HG02678 (cell line): ENCODE measurements at regions not wholly inside any gene's neighbourhood (a gene's known extent, or its start where the extent isn't known, plus 50 kb on each side); places are given as distances from the start of the nearest gene placed in this dataset.
"Not testable (repeated sequence)": the region's sequence is repeated elsewhere in the genome, so short reads cannot be mapped to it uniquely, and the experiment has no call there.

Experiments used
- ATAC-seq: cut with Tn5 transposase; IDR thresholded peaks from one replicate; pipeline ENCODE4 v1.9.1; 2021; ENCODE audit warnings: mild to moderate bottlenecking, moderate library complexity; ENCODE audit not compliant: unreplicated experiment

- no peak for ATAC-seq
These were observed 268.0 kb upstream of the PROK2 start for GRCh38 chr3:72052841-72053409.

- ATAC-seq: no peak
These were observed 265.8 kb upstream of the PROK2 start for GRCh38 chr3:72050771-72051170.

- ATAC-seq: no peak
These were observed 265.2 kb upstream of the PROK2 start for GRCh38 chr3:72050048-72050632.

GRCh38 chr3:72049300-72049699 lies 264.4 kb upstream of the PROK2 start:
- no peak for ATAC-seq

GRCh38 chr3:72048873-72049272 lies 263.9 kb upstream of the PROK2 start:
- no peak for ATAC-seq

- no peak for ATAC-seq
These were observed 262.4 kb upstream of the PROK2 start for GRCh38 chr3:72047221-72047871.

- no peak for ATAC-seq
These were observed 259.4 kb upstream of the PROK2 start for GRCh38 chr3:72044231-72044855.

GRCh38 chr3:72043204-72044133 lies 258.5 kb upstream of the PROK2 start:
- ATAC-seq: no peak

GRCh38 chr3:72042397-72043203 lies 257.7 kb upstream of the PROK2 start:
- no peak for ATAC-seq

GRCh38 chr3:72041511-72041910 lies 256.6 kb upstream of the PROK2 start:
- no peak for ATAC-seq

- no peak for ATAC-seq
These were observed 256.1 kb upstream of the PROK2 start for GRCh38 chr3:72041076-72041475.

- no peak for ATAC-seq
These were observed 254.7 kb upstream of the PROK2 start for GRCh38 chr3:72039677-72040076.

- ATAC-seq: no peak
These were observed 252.0 kb upstream of the PROK2 start for GRCh38 chr3:72036899-72037298.

GRCh38 chr3:72035606-72036005 lies 250.7 kb upstream of the PROK2 start:
- ATAC-seq: no peak

GRCh38 chr3:72034986-72035385 lies 250.0 kb upstream of the PROK2 start:
- no peak for ATAC-seq

GRCh38 chr3:72033666-72034428 lies 248.9 kb upstream of the PROK2 start:
- ATAC-seq: no peak

- no peak for ATAC-seq
These were observed 247.6 kb upstream of the PROK2 start for GRCh38 chr3:72032441-72033135.

- no peak for ATAC-seq
These were observed 246.6 kb upstream of the PROK2 start for GRCh38 chr3:72031581-72031980.

GRCh38 chr3:72030296-72030695 lies 245.3 kb upstream of the PROK2 start:
- not testable (repeated sequence) for ATAC-seq
